ENCODE measurements at regions not wholly inside any gene's neighbourhood (a gene's known extent, or its start where the extent isn't known, plus 50 kb on each side); places are given as distances from the start of the nearest gene placed in this dataset.

GRCh38 chr15:66620744-66621344 lies 55.0 kb upstream of the LCTL start:
- Histone ChIP-seq H3K27ac (no peak overlapping the region), H3K4me2 (no peak overlapping the region), H3K4me3 (IDR thresholded peaks at IDR 0.05; ENCODE audit: insufficient read depth, low read depth, low read length) (no peak overlapping the region), H3K27me3 (ENCODE audit: insufficient read depth, low read depth) (no peaks in the 10 kb centered on the region), H3K36me3 (ENCODE audit: insufficient read depth) (no peaks in the 10 kb centered on the region), H3K79me2 (ENCODE audit: insufficient read depth, low read depth) (no peaks in the 10 kb centered on the region), H2AFZ (ENCODE audit: low read depth) (no peak overlapping the region), H3K4me1 (ENCODE audit: low read depth, poor library complexity, severe bottlenecking) (peaks cover 4% of the 10 kb centered on the region), H3K9ac (no peak overlapping the region), H4K20me1 (ENCODE audit: insufficient read depth) (no peaks in the 10 kb centered on the region)
- TF ChIP-seq, protein P1, sequence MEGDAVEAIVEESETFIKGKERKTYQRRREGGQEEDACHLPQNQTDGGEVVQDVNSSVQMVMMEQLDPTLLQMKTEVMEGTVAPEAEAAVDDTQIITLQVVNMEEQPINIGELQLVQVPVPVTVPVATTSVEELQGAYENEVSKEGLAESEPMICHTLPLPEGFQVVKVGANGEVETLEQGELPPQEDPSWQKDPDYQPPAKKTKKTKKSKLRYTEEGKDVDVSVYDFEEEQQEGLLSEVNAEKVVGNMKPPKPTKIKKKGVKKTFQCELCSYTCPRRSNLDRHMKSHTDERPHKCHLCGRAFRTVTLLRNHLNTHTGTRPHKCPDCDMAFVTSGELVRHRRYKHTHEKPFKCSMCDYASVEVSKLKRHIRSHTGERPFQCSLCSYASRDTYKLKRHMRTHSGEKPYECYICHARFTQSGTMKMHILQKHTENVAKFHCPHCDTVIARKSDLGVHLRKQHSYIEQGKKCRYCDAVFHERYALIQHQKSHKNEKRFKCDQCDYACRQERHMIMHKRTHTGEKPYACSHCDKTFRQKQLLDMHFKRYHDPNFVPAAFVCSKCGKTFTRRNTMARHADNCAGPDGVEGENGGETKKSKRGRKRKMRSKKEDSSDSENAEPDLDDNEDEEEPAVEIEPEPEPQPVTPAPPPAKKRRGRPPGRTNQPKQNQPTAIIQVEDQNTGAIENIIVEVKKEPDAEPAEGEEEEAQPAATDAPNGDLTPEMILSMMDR (conservative IDR thresholded peaks at IDR 0.05; ENCODE audit: low read depth, low read length) = no peak

GRCh38 chr15:66621491-66622467 lies 56.0 kb upstream of the LCTL start:
- H3K79me2 ChIP-seq (ENCODE audit: insufficient read depth, low read depth) = no peaks in the 10 kb centered on the region
- no peak overlapping the region for H3K9ac ChIP-seq
- H3K27me3 ChIP-seq (ENCODE audit: insufficient read depth, low read depth) = no peaks in the 10 kb centered on the region
- no peak overlapping the region for H3K4me2 ChIP-seq
- TF ChIP-seq, protein P1 (conservative IDR thresholded peaks at IDR 0.05; ENCODE audit: low read depth, low read length) = no peak
- no peak overlapping the region for H3K4me3 ChIP-seq (IDR thresholded peaks at IDR 0.05; ENCODE audit: insufficient read depth, low read depth, low read length)
- no peaks in the 10 kb centered on the region for H4K20me1 ChIP-seq (ENCODE audit: insufficient read depth)
- no peaks in the 10 kb centered on the region for H3K36me3 ChIP-seq (ENCODE audit: insufficient read depth)
- H2AFZ ChIP-seq (ENCODE audit: low read depth) = no peak overlapping the region
- H3K27ac ChIP-seq = no peak overlapping the region
- H3K4me1 ChIP-seq (ENCODE audit: low read depth, poor library complexity, severe bottlenecking) = peaks cover 4% of the 10 kb centered on the region

DNA sequence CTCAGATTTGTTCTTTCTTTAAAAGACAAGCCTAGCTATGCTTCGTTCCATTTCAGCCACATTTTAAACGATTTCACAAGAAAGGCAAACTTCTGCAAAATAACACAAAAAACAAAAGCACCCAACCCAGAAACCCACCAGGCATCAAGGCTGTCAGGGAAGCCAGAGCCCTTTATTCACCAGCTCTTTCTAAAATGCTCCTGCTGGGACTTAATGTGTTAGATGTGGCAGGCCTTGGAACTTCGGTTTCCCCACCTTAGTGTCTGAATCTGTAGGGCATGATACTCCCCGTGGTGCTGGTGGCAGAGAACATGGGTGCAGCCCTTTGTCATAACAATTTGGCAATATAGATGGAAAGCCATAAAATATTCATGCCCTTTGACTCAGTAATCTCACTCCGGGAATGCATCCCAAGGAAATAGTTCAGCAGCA lies 56.8 kb upstream of the LCTL start:
- Histone ChIP-seq H3K27me3 (ENCODE audit: insufficient read depth, low read depth) (no peaks in the 10 kb centered on the region), H3K4me1 (ENCODE audit: low read depth, poor library complexity, severe bottlenecking) (peaks cover 4% of the 10 kb centered on the region), H3K36me3 (ENCODE audit: insufficient read depth) (no peaks in the 10 kb centered on the region), H2AFZ (ENCODE audit: low read depth) (no peak overlapping the region), H3K79me2 (ENCODE audit: insufficient read depth, low read depth) (no peaks in the 10 kb centered on the region), H3K9ac (no peak overlapping the region), H4K20me1 (ENCODE audit: insufficient read depth) (no peaks in the 10 kb centered on the region), H3K27ac (no peak overlapping the region), H3K4me3 (IDR thresholded peaks at IDR 0.05; ENCODE audit: insufficient read depth, low read depth, low read length) (no peak overlapping the region), H3K4me2 (no peak overlapping the region)
- TF ChIP-seq, protein P1 (conservative IDR thresholded peaks at IDR 0.05; ENCODE audit: low read depth, low read length) = no peak

DNA sequence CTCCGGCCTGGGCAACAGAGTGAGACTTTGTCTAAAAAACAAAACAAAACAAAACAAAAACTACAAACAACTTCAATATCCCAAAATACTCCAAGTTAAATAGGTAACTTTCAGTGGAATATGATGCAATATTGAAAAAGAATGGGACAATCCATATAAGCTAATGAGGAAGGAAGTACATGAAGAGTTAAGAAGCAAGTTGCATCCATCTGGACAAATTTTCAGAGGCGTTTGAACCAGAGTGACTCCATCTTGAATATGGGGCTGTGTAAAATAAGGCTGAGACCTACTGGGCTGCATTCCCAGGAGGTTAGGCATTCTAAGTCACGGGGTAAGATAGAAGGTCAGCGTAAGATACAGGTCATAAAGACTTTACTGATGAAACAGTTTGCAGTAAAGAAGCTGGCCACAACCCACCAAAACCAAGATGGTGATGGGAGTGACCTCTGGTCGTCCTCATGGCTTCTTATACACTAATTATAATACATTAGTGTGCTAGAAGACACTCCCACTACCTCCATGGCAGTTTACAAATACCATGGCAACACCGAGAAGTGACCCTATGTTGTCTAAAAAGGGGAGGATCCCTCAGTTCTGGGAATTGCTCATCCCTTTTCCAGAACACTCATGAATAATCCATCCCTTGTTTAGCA lies 58.1 kb upstream of the LCTL start:
- Histone ChIP-seq H3K4me3 (IDR thresholded peaks at IDR 0.05; ENCODE audit: insufficient read depth, low read depth, low read length) (no peak overlapping the region), H3K9ac (no peak overlapping the region), H4K20me1 (ENCODE audit: insufficient read depth) (no peaks in the 10 kb centered on the region), H3K27ac (no peak overlapping the region), H3K79me2 (ENCODE audit: insufficient read depth, low read depth) (no peaks in the 10 kb centered on the region), H3K4me1 (ENCODE audit: low read depth, poor library complexity, severe bottlenecking) (peaks cover 4% of the 10 kb centered on the region), H2AFZ (ENCODE audit: low read depth) (no peak overlapping the region), H3K36me3 (ENCODE audit: insufficient read depth) (no peaks in the 10 kb centered on the region), H3K4me2 (no peak overlapping the region), H3K27me3 (ENCODE audit: insufficient read depth, low read depth) (no peaks in the 10 kb centered on the region)
- TF ChIP-seq, protein P1 (conservative IDR thresholded peaks at IDR 0.05; ENCODE audit: low read depth, low read length) = no peak
